PC-3 (cell line): ENCODE measurements at regions not wholly inside any gene's neighbourhood (a gene's known extent, or its start where the extent isn't known, plus 50 kb on each side); places are given as distances from the start of the nearest gene placed in this dataset.
A peak's percentile ranks its signal among the peaks of the same experiment; 100 is the strongest.

Experiments
- ATAC-seq: fragments of 200-7000 bp; cut with Tn5 transposase; 2 replicates; pipeline ENCODE4 v1.9.1; 2020; ENCODE audit warnings: mild to moderate bottlenecking, moderate library complexity
- BruUV-seq: library from RNA; stranded (reverse); fragments of 400-500 nt; replicated peaks from 2 replicates; lab custom pipeline; 2021; lab: Mats Ljungman, UMichigan
- CTCF ChIA-PET: fragments of 300-600 bp; sonication (Branson Sonifier 250); formaldehyde crosslinking; loops from one replicate; lab custom pipeline; 2022; ENCODE audit warnings: antibody characterized with exemption; lab: Charles Lee
- POLR2A ChIA-PET: fragments of 300-600 bp; sonication (Branson Sonifier 250); formaldehyde crosslinking; loops from one replicate; lab custom pipeline; 2022; ENCODE audit warnings: antibody characterized with exemption; ENCODE audit not compliant: unreplicated experiment; lab: Charles Lee
- DNase-seq: peaks from one replicate; pipeline ENCODE4 v3.0.0-alpha.2; 2015
- H2AFZ ChIP-seq: fragments of 300-600 bp; sonication (generic); 2 replicates; pipeline ENCODE4 v1.6.0; 2016; ENCODE audit warnings: antibody characterized with exemption, low read length
- H3F3A ChIP-seq: fragments of 300-600 bp; sonication (generic); one replicate; pipeline ENCODE4 v1.6.0; 2017; ENCODE audit warnings: antibody characterized with exemption, low read length, control low read depth, mild to moderate bottlenecking; ENCODE audit not compliant: unreplicated experiment
- H3K27ac ChIP-seq: fragments of 300-600 bp; sonication (generic); 2 replicates; pipeline ENCODE4 v1.5.1; 2016; ENCODE audit warnings: mild to moderate bottlenecking, low read length
- H3K27me3 ChIP-seq: fragments of 300-600 bp; sonication (generic); 2 replicates; pipeline ENCODE4 v1.6.1; 2016; ENCODE audit warnings: low read length, mixed read lengths
- H3K36me3 ChIP-seq: fragments of 300-600 bp; sonication (generic); 2 replicates; pipeline ENCODE4 v1.6.1; 2016; ENCODE audit warnings: low read depth, mixed run types, low read length, mixed read lengths
- H3K4me1 ChIP-seq: fragments of 300-600 bp; sonication (generic); 2 replicates; pipeline ENCODE4 v1.5.1; 2016; ENCODE audit warnings: low read length; ENCODE audit not compliant: insufficient read depth
- H3K4me2 ChIP-seq: fragments of 300-600 bp; sonication (generic); 2 replicates; pipeline ENCODE4 v1.6.0; 2016; ENCODE audit warnings: low read length
- H3K4me3 ChIP-seq: fragments of 300-600 bp; sonication (generic); 2 replicates; pipeline ENCODE4 v1.5.1; 2016; ENCODE audit warnings: mild to moderate bottlenecking, low read length, mixed read lengths
- H3K79me2 ChIP-seq: fragments of 300-600 bp; sonication (generic); 2 replicates; pipeline ENCODE4 v1.6.1; 2017; ENCODE audit warnings: low read length, mixed read lengths
- H3K9ac ChIP-seq: fragments of 300-600 bp; sonication (generic); 2 replicates; pipeline ENCODE4 v1.6.0; 2016; ENCODE audit warnings: mild to moderate bottlenecking, low read length
- H3K9me2 ChIP-seq: fragments of 300-600 bp; sonication (generic); replicated peaks from 2 replicates; pipeline ENCODE4 v1.6.1; 2016; ENCODE audit warnings: mixed run types, low read length, mixed read lengths
- H3K9me3 ChIP-seq: fragments of 300-600 bp; sonication (generic); 2 replicates; pipeline ENCODE4 v1.6.1; 2016; ENCODE audit warnings: low read length, mixed read lengths
- H4K20me1 ChIP-seq: fragments of 300-600 bp; sonication (generic); 2 replicates; pipeline ENCODE4 v1.6.1; 2016; ENCODE audit warnings: low read length, mixed read lengths
- CTCF ChIP-seq: fragments of 300-600 bp; sonication (generic); conservative IDR thresholded peaks from 2 replicates; pipeline ENCODE4 v1.5.1; 2017; ENCODE audit warnings: antibody characterized with exemption, low read depth, mild to moderate bottlenecking, low read length
- EZH2 ChIP-seq: fragments of 300-600 bp; sonication (generic); IDR thresholded peaks from one replicate; pipeline ENCODE4 v1.6.1; 2017; ENCODE audit warnings: antibody characterized with exemption, mild to moderate bottlenecking, low read length; ENCODE audit not compliant: unreplicated experiment
- EZH2phosphoT487 ChIP-seq: fragments of 300-600 bp; sonication (generic); IDR thresholded peaks from 2 replicates; pipeline ENCODE4 v1.6.1; 2018; ENCODE audit warnings: mild to moderate bottlenecking, antibody characterized with exemption, low read length, borderline replicate concordance
- intact Hi-C: fragments of 100-400 bp; cut with micrococcal nuclease; formaldehyde crosslinking; loops from 2 replicates; pipeline ENCODE4 v1.9.0; 2023

- DNase-seq: no peak
- Histone ChIP-seq H3K36me3 (no peaks in the 10 kb centered on the region), H3K27ac (no peak overlapping the region), H3K4me3 (no peak overlapping the region), H3K9me2 (no peaks in the 10 kb centered on the region), H3K9me3 (no peaks in the 10 kb centered on the region), H3K79me2 (no peaks in the 10 kb centered on the region), H2AFZ (no peak overlapping the region), H4K20me1 (no peaks in the 10 kb centered on the region), H3K4me1 (no peaks in the 10 kb centered on the region), H3F3A (no peaks in the 10 kb centered on the region), H3K27me3 (no peaks in the 10 kb centered on the region), H3K9ac (no peak overlapping the region), H3K4me2 (no peak overlapping the region)
- no peak for ATAC-seq
- intact Hi-C loops: loop anchor here (10.0 kb wide), 1 partner anchor 242 kb away; no protein-coding TSS in a partner anchor
- no peak for TF ChIP-seq EZH2
- TF ChIP-seq EZH2phosphoT487: no peak
- no peak for TF ChIP-seq CTCF
- ChIA-PET CTCF (no interaction called here), POLR2A (no interaction called here)
- no TSS peak for BruUV-seq
These were observed 423.4 kb downstream of the ZIC1 start for GRCh38 chr3:147832611-147833010.

- no peaks in the 10 kb centered on the region for H3K79me2 ChIP-seq
- H3K27ac ChIP-seq: no peak overlapping the region
- BruUV-seq: no TSS peak
- no peaks in the 10 kb centered on the region for H3K9me2 ChIP-seq
- H3K4me3 ChIP-seq: no peak overlapping the region
- no peaks in the 10 kb centered on the region for H3K9me3 ChIP-seq
- H2AFZ ChIP-seq: no peak overlapping the region
- TF ChIP-seq EZH2: no peak
- TF ChIP-seq EZH2phosphoT487: no peak
- no peak for TF ChIP-seq CTCF
- no peaks in the 10 kb centered on the region for H3K4me1 ChIP-seq
- no peak overlapping the region for H3K9ac ChIP-seq
- H3F3A ChIP-seq: no peaks in the 10 kb centered on the region
- H3K27me3 ChIP-seq: no peaks in the 10 kb centered on the region
- ChIA-PET CTCF (no interaction called here), POLR2A (no interaction called here)
- H3K36me3 ChIP-seq: no peaks in the 10 kb centered on the region
- ATAC-seq (no peak), DNase-seq (no peak)
- no peaks in the 10 kb centered on the region for H4K20me1 ChIP-seq
- H3K4me2 ChIP-seq: no peak overlapping the region
- intact Hi-C loops: loop anchor here (10.0 kb wide), 1 partner anchor 238 kb away; no protein-coding TSS in a partner anchor
These were observed 427.2 kb downstream of the ZIC1 start for GRCh38 chr3:147836330-147836729.

GRCh38 chr3:147838652-147839051 is 429.5 kb downstream of the ZIC1 start:
- no peaks in the 10 kb centered on the region for H3K79me2 ChIP-seq
- no TSS peak for BruUV-seq
- no peak overlapping the region for H3K4me3 ChIP-seq
- H3K36me3 ChIP-seq: no peaks in the 10 kb centered on the region
- no peak for TF ChIP-seq EZH2phosphoT487
- peak; percentile 39; the same call in 1 of the 2 replicates for TF ChIP-seq CTCF
- TF ChIP-seq EZH2: no peak
- H3K27me3 ChIP-seq: no peaks in the 10 kb centered on the region
- H2AFZ ChIP-seq: no peak overlapping the region
- no peak overlapping the region for H3K27ac ChIP-seq
- POLR2A ChIA-PET: no interaction called here
- intact Hi-C loops: loop anchor here (10.0 kb wide), 1 partner anchor 236 kb away; no protein-coding TSS in a partner anchor
- no peak for ATAC-seq
- H3K9me2 ChIP-seq: no peaks in the 10 kb centered on the region
- no peaks in the 10 kb centered on the region for H4K20me1 ChIP-seq
- H3K9me3 ChIP-seq: no peaks in the 10 kb centered on the region
- H3F3A ChIP-seq: no peaks in the 10 kb centered on the region
- peak; percentile 18 for DNase-seq
- CTCF ChIA-PET: no interaction called here
- H3K4me2 ChIP-seq: no peak overlapping the region
- H3K9ac ChIP-seq: no peak overlapping the region
- H3K4me1 ChIP-seq: no peaks in the 10 kb centered on the region
